HEK293T (cell line): ENCODE measurements at regions not wholly inside any gene's neighbourhood (a gene's known extent, or its start where the extent isn't known, plus 50 kb on each side); places are given as distances from the start of the nearest gene placed in this dataset.

ENCODE experiments used
- CTCF ChIA-PET: fragments of 350-600 bp; formaldehyde crosslinking; extraction: SDS; loops from one replicate; lab custom pipeline; 2021; ENCODE audit warnings: antibody characterized with exemption, inconsistent platforms; lab: Yijun Ruan, JAX
- POLR2A ChIA-PET: fragments of 350-600 bp; formaldehyde crosslinking; extraction: SDS; loops from one replicate; lab custom pipeline; 2020; ENCODE audit warnings: antibody characterized with exemption, inconsistent platforms; lab: Yijun Ruan, JAX
- DNase-seq: peaks from one replicate; pipeline ENCODE4 v3.0.0; 2012; ENCODE audit warnings: mixed read lengths; ENCODE audit errors: extremely low spot score
- ARNT ChIP-seq: fragments of 450-650 bp; IDR thresholded peaks from 2 replicates; pipeline ENCODE4 v1.6.1; 2017; ENCODE audit warnings: mild to moderate bottlenecking
- BHLHE40 ChIP-seq: fragments of 450-650 bp; IDR thresholded peaks from 2 replicates; pipeline ENCODE4 v1.6.1; 2016; ENCODE audit warnings: mild to moderate bottlenecking, moderate library complexity, borderline replicate concordance
- CTBP1 ChIP-seq: fragments of 450-650 bp; IDR thresholded peaks from 2 replicates; pipeline ENCODE4 v1.6.1; 2016; ENCODE audit warnings: borderline replicate concordance
- ELF4 ChIP-seq: fragments of 450-650 bp; IDR thresholded peaks from 2 replicates; pipeline ENCODE4 v1.6.1; 2017; ENCODE audit warnings: antibody characterized with exemption
- FOXA1 ChIP-seq: fragments of 450-650 bp; IDR thresholded peaks from 2 replicates; pipeline ENCODE4 v1.6.1; 2016; ENCODE audit warnings: mild to moderate bottlenecking
- FOXK2 ChIP-seq: fragments of 450-650 bp; IDR thresholded peaks from 2 replicates; pipeline ENCODE4 v1.6.1; 2016; ENCODE audit warnings: mild to moderate bottlenecking
- FOXM1 ChIP-seq: fragments of 450-650 bp; IDR thresholded peaks from 2 replicates; pipeline ENCODE4 v1.6.1; 2017; ENCODE audit warnings: mild to moderate bottlenecking, borderline replicate concordance
- HDGF ChIP-seq: fragments of 450-650 bp; IDR thresholded peaks from 2 replicates; pipeline ENCODE4 v1.6.1; 2017; ENCODE audit warnings: antibody characterized with exemption, borderline replicate concordance
- L3MBTL2 ChIP-seq: fragments of 450-650 bp; conservative IDR thresholded peaks from 2 replicates; pipeline ENCODE4 v1.6.1; 2016; ENCODE audit warnings: mild to moderate bottlenecking
- LEF1 ChIP-seq: fragments of 450-650 bp; IDR thresholded peaks from 2 replicates; pipeline ENCODE4 v1.6.1; 2017; ENCODE audit warnings: mild to moderate bottlenecking, borderline replicate concordance
- NFRKB ChIP-seq: fragments of 450-650 bp; IDR thresholded peaks from 2 replicates; pipeline ENCODE4 v1.6.1; 2016; ENCODE audit warnings: mild to moderate bottlenecking, moderate library complexity
- SP1 ChIP-seq: fragments of 450-650 bp; IDR thresholded peaks from 2 replicates; pipeline ENCODE4 v1.6.1; 2017
- SUZ12 ChIP-seq: fragments of 450-650 bp; IDR thresholded peaks from 2 replicates; pipeline ENCODE4 v1.6.1; 2016; ENCODE audit warnings: mild to moderate bottlenecking
- TARDBP ChIP-seq: fragments of 450-650 bp; IDR thresholded peaks from 2 replicates; pipeline ENCODE4 v1.6.1; 2016
- ZNF384 ChIP-seq: fragments of 450-650 bp; IDR thresholded peaks from 2 replicates; pipeline ENCODE4 v1.6.1; 2016
- TF ChIP-seq, protein P1 (sequence below): fragments of 450-650 bp; IDR thresholded peaks from 2 replicates; pipeline ENCODE4 v1.6.1; 2016

DNA sequence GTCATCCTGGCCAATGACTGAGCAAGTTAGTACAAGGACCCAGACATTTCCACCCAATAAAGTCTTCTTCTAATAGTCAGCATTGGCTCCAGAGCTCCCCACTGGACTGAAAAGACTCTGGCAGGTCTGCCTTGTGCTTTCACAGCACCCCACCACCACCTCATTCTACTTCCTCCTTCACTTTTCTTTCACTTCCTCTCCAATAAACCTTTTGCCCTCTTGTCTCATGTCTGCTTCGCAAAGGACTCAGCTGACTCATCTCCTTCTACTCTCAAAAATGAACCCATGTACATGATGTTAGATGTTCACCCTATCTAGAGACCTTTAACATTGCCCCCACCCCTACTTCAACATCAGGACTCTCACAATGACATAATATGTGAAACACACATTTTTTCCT, 181.0 kb upstream of the PPP2R3A start:
- CTCF ChIA-PET: no interaction called here
- POLR2A ChIA-PET: no interaction called here
- no peak for DNase-seq
- no peak for TF ChIP-seq CTBP1
- TF ChIP-seq L3MBTL2: no peak
- no peak for TF ChIP-seq ZNF384
- no peak for TF ChIP-seq NFRKB
- TF ChIP-seq FOXA1: no peak
- no peak for TF ChIP-seq HDGF
- no peak for TF ChIP-seq TARDBP
- TF ChIP-seq LEF1: no peak
- TF ChIP-seq, protein P1, sequence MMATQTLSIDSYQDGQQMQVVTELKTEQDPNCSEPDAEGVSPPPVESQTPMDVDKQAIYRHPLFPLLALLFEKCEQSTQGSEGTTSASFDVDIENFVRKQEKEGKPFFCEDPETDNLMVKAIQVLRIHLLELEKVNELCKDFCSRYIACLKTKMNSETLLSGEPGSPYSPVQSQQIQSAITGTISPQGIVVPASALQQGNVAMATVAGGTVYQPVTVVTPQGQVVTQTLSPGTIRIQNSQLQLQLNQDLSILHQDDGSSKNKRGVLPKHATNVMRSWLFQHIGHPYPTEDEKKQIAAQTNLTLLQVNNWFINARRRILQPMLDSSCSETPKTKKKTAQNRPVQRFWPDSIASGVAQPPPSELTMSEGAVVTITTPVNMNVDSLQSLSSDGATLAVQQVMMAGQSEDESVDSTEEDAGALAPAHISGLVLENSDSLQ: no peak

DNA sequence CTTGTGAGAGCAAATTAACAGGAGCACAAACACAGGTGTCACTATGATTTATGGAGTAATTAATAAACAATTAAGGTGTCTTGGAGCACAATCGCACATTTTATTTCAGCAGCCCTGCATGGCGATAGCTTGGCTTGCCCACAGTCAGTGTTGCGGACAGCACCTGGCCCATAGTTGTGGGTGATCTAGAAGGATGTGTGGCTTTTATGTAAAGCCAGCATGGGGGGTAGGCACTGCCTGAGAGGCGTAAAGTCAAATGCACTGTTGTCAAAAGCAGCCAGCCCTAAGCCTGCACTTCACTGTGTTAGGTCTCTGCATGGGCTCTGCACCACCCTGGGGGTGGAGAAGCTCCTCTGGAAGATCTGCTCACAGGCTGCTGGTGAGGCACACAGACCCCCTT, 177.4 kb upstream of the PPP2R3A start:
- POLR2A ChIA-PET: no interaction called here
- CTCF ChIA-PET: no interaction called here
- TF ChIP-seq, protein P1: 0 out of 2 replicates have a peak, but pooled peaks have one; percentile 15
- no peak for TF ChIP-seq CTBP1
- no peak for DNase-seq

- TF ChIP-seq ELF4 (no peak), LEF1 (no peak), L3MBTL2 (no peak)
- DNase-seq: no peak
- POLR2A ChIA-PET: no interaction called here
- CTCF ChIA-PET: interaction anchor here (0.6 kb wide), 1 partner anchor 1244 kb away, joined by 3 read pairs; no protein-coding TSS in a partner anchor
These were observed 176.6 kb upstream of the PPP2R3A start for GRCh38 chr3:135788978-135789377.

- ChIA-PET CTCF (interaction anchor here (1.8 kb wide), 1 partner anchor 55 kb away, joined by 6 read pairs; no protein-coding TSS in a partner anchor), POLR2A (no interaction called here)
- no peak for TF ChIP-seq SP1
- TF ChIP-seq, protein P1: no peak
- no peak for TF ChIP-seq ZNF384
- TF ChIP-seq SUZ12: no peak
- no peak for DNase-seq
These were observed 173.4 kb upstream of the PPP2R3A start for GRCh38 chr3:135792174-135792573.

GRCh38 chr3:135792858-135793475, 172.6 kb upstream of the PPP2R3A start:
- CTCF ChIA-PET: interaction anchor here (1.8 kb wide), 1 partner anchor 56 kb away, joined by 6 read pairs; no protein-coding TSS in a partner anchor
- POLR2A ChIA-PET: no interaction called here
- DNase-seq: no peak
- TF ChIP-seq L3MBTL2 (no peak), ZNF384 (no peak), HDGF (no peak), BHLHE40 (no peak), LEF1 (no peak)

DNA sequence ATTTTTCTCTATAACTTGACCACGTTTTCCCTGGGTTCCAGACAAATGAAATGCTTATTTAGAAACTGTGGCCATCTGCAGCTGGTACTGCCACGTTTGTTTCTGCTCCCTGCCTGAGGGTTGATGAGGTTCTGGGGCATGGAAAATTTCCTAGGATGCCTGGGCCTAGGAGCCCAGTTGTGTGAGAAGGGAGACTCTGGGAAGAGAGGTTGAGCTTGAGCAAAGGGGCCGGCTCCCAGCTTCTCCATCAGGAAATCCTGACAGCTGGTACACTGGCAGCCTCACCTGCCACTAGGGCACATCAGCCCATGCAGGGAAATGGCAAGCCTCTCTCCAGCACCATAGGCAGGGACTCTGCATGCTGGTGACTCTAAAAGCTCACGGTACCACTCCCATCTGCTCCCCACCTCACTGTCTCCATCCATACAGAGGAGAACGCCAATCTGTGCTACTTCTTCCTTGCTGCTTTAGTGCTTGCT, 165.4 kb upstream of the PPP2R3A start:
- CTCF ChIA-PET: no interaction called here
- TF ChIP-seq BHLHE40 (no peak), SUZ12 (no peak), FOXM1 (no peak), TARDBP (no peak), HDGF (no peak)
- POLR2A ChIA-PET: no interaction called here
- no peak for DNase-seq

GRCh38 chr3:135801018-135801417, 164.5 kb upstream of the PPP2R3A start:
- DNase-seq: no peak
- ChIA-PET POLR2A (no interaction called here), CTCF (no interaction called here)
- TF ChIP-seq, protein P1: no peak
- no peak for TF ChIP-seq NFRKB
- TF ChIP-seq HDGF: no peak
- no peak for TF ChIP-seq CTBP1
- no peak for TF ChIP-seq FOXM1
- no peak for TF ChIP-seq ZNF384
- no peak for TF ChIP-seq L3MBTL2
- no peak for TF ChIP-seq FOXA1
- no peak for TF ChIP-seq FOXK2
- TF ChIP-seq ELF4: no peak
- no peak for TF ChIP-seq ARNT
